GM21786 (cell line): ENCODE measurements at regions not wholly inside any gene's neighbourhood (a gene's known extent, or its start where the extent isn't known, plus 50 kb on each side); places are given as distances from the start of the nearest gene placed in this dataset.
"Not testable (repeated sequence)": the region's sequence is repeated elsewhere in the genome, so short reads cannot be mapped to it uniquely, and the experiment has no call there.

Experiments used
- ATAC-seq: cut with Tn5 transposase; IDR thresholded peaks from one replicate; pipeline ENCODE4 v1.9.1; 2021; ENCODE audit not compliant: unreplicated experiment

DNA sequence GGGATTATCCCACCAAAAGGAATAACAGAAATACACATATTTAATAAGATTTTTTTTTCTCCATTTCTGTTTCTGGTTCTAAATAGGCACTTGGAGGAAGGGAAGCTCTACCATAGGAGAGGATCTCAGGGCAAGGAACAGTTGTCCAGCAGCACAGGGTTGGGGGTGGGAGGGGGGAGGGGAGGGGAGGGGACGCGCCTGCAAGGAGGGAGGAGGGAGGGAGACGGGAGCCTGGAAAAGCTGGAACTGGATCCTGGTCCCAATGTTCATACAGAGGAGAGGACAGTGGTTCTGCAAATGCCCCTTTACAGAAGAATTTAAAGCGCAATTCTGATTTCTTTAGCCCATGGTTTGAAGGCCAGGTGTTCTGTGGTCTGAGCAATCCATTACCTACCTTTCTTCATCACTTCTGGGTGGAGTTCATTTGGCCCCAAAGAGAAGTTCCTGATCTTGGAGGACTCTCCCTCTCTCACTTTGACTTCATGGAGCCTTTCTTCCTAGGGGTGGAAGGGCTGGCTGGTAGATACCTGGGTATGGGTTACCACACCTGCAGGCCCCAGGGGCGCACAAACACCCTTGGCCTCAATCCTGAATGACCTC is 348.9 kb upstream of the NCAM1 start:
- ATAC-seq, result no peak

DNA sequence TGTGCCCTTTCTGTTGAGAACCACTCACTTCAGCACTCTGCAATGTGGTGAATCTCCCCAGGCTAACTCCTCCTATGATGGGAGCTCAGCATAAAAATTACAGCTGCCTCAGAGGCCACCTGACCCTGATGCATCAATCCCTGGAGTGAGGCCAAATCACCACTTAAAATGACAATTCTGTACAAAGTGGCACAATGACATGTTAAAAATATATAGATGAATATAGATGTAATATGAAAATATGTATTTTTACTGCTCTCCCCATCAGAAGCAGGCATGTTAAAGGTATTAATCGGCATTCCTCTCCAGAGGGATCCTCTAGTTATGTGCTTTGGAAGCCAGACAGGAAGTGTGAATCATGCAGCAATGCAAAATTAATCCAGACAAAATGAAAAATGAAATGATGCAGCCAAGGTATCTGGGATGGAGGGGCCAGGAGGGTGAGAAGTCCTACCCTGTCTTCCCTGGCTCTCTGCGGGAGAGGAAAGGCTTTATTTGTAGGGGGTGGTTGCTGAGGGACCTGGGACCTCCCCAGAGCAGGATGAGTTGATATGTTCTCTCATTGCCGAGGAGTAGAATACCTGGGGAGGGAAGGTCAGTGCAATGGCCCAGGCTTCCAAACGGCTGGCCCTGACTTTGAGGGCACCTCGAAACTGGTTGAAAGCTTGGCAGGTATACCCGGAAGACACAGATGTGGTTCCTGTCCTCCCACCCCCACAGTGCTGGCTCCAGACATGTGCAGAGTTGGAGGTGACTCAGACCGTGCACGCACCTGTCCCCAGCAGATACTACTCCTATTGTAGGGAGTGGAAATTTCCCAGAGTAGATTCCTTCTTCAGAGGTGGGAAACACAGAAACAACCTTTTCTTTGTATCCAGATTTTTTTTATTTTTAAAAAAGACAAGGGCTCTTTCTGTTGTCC is 347.9 kb upstream of the NCAM1 start:
- ATAC-seq, result no peak

DNA sequence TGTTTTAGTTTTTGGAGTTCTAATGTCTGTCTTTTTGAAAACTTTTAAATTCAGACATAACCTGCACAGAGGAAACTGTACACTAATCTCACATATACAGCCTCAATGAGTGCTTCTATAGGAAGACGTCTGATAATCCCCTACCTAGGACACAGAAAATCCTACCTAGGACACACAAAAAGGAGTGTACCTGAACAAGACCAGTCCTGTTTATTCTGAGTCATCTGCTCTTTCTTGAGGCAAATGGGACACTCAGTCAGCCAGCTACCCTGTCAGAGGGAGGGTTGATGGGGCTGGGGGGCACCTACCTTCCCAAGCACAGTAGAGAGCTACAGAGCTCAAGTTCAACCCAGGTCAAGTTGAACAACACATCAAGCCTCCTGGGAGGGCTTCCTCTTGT is 346.6 kb upstream of the NCAM1 start:
- no peak for ATAC-seq

DNA sequence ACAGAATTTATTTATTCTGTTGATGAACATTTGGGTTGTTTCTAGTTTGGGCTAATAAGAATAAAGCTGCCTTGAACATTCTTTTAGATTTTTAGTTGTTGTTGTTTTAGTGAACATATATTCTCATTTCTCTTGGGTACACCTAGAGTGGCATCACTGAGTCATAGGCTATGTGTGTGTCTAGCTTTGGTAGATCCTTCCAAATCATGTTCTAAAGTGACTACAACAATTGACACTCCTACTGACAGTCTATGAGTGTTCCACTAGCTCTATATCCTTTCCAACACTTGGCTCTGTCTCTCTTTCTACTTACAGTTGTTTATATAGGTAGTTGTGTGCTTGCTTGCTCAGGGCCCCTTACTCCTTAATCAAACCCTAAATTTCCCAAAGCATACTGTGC is 346.0 kb upstream of the NCAM1 start:
- ATAC-seq, result no peak

DNA sequence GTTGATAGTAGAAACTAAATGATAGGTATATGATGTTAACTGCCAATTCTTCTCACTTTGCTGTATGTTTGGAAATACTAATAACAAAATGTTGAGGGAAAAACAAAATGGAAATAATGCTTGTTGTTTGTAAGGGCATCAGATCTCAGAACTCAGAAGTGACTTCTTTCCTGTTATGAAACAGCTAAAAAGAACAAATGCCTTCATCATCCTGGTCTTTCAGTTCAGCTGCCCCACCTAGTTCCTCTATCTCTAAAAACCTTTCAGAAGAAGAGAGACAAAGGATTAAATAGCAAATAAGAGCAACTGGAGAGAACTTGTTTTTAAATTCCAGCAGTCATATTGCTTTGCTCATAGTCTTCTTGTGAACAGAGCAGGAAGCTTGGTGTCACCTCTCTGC is 345.3 kb upstream of the NCAM1 start:
- ATAC-seq, result no peak

DNA sequence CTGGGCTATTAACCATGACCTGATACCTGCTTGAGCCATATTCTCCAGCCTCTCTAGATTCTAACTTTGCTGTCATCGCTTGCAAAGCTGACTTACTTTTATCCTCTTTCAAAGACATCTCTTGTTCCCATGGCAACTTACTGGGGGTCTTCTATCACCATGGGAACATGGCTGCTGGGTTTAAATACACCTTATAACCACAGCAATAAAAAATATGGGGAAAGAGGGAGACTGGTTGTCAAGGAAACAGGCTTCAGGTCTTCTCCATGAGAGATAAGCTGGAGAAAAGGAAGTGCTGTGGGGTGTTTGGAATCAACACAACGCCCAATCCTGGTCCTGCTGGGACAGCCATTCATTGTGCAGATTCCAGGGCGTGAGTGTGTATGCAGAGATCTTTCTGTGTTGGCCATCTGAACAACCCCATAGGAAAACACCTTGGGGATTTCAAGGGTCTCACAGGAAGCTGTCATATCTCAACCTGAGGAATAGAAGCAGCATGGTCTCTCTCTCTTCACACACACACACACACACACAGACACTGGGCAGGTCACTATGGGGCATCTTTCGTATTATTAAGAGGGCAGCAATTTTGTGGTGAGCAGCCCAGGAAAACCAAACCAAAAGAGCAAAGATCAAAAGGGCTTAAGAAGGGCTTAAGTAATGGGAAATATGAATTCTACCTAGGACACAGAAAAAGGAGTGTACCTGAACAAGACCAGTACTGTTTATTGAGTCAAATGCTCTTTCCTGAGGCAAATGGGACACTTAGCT is 344.7 kb upstream of the NCAM1 start:
- no peak for ATAC-seq

DNA sequence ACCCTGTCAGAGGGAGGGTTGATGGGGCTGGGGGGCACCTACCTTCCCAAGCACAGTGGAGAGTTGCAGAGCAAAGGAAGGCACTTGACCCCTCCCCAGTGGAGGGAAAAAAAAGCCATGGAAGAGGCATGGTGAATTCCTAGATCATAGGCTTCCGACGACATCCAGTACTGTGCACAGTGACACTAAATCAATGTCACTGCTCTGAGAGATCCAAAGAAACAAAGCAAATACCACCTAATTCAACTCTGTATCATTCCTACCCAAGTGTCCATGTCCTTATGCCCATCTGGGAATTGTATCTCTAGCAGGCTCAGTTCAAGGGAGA is 344.2 kb upstream of the NCAM1 start:
- ATAC-seq, result no peak

DNA sequence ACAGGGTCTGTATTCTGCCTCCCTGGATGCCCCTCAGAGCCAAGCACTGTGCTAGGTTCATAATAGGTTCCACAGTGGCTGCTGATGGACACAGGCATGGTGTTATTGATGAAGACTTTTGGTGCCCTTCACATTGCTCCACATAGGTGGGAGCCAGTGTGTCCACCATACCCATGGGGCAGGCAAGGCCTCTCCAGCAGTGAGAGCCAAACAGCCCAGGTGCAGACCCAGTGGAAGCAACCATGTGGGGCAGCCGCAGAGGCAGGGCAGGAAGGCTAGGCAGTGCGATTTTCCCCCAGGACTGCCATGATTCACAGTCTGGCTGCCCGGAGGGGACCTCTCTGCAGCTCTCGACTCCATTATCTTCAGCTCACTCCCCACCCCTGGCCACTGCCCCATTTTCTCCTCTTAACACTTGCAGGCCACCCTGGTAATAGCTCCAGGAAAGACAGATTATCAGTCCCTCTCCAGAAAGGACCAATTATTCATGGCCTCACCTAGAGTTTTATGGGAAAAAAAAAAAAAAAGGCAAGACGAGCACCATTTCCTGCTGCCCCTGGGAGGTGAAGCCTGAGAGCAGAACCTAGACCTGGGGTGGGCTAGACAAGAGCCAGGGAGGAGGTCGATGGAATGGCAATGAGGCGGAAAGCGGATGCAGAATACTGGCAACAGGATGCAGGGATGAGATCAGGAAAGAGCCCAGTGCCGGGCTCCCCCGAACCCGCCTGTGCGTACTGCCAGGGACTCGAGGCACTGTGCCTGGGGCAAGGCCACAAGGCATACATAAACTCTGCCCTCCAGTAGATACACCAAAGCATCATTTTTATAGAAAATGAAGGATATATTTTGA is 343.0 kb upstream of the NCAM1 start:
- ATAC-seq, result no peak

DNA sequence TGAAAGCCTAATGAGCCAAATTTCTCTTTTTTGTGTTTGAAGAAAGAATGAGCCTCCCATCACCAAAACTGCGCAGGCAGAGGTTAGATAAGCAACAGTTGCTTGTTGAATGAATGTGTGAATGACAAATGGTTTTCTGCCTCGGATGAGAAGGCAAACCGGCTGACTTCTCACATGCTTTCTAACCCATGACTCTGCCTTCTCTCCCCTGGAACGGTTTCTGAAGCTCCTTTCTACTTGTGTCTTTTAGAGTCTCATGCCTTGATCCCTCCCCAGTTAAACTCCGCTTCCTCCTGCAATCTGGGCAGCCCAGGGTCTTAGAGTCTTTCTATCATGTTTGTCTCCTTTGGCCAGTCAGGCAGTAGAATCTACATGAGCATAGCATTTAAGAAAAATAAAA is 342.1 kb upstream of the NCAM1 start:
- no peak for ATAC-seq

DNA sequence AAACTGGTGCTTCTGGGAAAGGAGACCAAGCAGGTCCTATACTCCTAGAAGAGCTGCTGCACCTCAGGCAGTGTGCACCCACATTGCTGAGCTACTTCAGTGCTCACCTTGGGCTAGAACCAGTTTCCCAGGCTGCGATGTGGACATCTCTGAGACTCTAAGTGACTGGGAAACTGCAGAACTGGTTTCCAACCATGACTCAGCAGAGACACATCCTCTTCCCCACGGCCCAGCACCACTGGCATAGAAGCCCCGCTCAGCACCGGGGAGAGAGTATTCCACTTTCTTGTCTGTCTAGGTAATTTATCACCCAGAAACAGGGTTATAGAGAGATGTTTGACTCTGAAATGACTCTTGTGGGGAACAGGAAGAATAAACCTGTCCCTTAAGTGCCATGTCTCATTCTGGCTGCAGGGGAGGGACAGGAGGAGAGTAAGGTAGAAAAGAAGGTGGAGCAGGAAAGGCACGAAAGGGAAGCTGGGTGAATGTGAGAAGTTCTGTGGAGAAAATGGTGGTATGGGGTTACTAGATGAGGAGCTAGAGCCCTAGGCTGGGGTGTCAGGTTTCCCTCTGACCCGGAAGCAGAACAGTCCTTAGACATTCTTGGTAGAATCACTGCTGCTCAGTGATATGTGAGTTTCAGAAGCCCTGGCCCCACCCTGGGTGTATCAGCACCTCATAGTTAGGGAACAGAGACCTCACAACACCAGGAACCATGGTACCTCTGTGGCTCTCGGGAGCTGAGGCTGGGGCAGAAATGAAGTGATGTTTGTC is 340.4 kb upstream of the NCAM1 start:
- peak; percentile 45 for ATAC-seq

DNA sequence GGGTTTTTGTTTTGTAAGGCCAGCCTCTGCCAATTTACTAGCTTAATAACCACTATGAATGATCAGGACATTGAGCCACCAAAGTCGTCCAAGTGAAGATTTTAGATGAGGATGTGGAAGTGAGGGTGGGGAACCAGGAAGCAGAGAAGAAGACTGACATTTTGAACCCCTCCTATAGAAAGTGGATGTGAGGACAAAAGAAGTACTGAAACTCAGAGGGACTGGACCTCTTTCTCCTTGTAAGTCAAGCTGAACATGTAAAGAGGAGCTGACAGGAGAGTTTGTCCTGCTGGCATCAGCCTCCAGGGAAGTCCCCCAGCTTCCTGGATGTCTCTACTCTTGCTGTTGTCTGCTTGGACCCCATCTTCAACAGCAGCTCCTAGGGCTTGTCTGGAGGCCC is 338.2 kb upstream of the NCAM1 start:
- ATAC-seq, result no peak

DNA sequence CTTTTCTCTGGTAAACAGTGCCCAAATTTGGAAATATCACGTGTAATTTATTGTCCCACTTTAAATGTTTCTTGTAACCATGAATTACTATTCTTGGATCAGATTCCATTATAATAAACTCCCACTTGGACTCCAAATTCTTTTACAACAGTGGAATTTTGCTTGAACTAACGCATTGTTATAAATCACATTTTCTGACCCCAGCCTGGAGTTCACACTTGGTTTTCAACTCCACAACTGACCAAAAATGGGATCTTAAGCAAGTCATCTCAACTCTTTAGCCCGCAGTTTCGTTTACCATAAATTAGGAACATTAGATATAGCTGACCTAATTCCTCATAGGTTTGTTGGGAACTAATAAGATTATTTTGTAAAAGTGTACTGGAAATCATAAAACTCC is 336.8 kb upstream of the NCAM1 start:
- ATAC-seq, result no peak

DNA sequence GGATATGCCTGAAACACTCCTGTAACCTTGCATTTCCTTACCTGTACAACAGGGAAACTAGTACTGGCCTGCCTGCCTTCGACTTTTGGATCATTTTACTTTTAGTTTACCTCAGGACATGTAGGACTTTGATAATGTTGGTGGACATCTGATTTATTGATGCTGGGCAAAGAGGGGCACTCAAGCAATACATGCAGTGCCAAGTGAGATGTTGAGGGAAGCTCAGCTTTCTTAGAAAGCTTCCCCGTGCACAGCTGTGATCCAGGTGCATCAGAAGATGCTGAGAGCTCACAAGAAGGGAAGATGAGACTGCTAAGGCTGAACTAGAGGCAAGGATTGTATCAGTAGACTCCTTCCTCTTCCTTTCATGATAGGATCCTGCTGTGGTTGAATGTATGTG is 336.2 kb upstream of the NCAM1 start:
- ATAC-seq, result not testable (repeated sequence)

DNA sequence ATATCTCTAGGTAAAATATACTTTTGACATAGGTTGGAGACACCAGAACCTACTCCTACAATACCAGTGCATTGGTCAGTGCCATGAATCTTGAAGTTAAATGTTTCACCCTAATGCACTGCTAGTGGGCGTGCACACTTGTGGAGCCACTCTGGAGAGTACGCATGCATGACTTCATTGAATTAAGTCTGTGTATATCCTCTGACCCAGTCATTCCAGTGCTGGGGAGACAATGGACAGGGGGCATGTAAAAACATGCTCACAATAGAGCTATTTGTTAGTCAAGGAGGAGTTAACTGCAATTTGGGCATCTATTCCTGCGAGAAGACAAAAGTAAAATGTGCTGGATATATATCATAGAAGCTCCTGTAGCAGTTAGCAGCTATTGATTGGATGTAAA is 335.4 kb upstream of the NCAM1 start:
- ATAC-seq, result no peak

DNA sequence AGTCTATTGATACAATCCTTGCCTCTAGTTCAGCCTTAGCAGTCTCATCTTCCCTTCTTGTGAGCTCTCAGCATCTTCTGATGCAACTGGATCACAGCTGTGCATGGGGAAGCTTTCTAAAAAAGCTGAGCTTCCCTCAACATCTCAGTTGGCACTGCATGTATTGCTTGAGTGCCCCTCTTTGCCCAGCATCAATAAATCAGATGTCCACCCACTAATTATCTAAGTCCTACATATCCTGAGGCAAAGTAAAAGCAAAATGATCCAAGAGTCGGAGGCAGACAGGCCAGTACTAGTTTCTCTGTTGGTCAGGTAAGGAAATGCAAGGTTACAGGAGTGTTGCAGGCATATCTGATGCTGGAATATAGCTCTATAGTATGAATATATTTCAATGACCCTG is 334.5 kb upstream of the NCAM1 start:
- no peak for ATAC-seq

DNA sequence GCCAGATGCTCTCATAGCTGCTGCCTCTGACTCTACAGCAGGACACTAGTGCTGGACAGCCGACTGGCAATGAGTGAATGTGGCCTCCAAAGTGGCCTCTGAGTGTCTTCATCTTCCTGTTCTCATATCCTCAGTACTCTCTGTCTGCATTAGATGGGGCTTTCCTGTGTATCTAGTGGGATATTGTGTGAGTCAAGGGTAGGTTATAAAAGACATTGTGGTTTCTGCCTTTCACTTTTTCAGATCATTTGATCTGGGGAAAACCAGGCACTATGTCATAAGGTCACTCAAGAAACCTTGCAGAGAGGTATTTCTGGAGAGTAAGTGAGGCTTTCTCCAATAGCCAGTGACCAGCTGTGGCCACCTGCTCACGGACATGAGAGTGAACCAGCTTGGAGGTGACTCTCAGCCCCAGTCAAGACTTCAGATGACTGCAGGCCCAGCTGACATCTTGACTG is 333.6 kb upstream of the NCAM1 start:
- ATAC-seq, result peak; percentile 63

DNA sequence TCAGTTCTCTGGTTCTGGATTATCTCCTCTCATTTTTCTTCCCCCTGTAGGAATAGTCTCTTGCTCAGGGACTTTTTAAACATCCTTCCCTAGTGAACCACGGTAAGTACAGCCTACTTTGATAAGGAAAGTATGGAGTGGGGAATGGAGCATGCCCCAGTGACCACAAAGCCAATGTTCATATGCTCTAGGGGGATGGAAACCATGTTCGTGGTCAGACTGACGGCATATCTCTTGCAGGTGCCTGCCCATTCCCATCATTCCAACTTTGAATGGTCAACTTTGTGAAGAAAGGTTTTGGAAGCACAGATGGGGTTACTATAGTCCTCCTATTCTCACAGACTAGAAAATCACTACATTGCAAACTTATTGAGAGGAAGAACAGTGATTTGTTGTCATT is 332.5 kb upstream of the NCAM1 start:
- no peak for ATAC-seq

DNA sequence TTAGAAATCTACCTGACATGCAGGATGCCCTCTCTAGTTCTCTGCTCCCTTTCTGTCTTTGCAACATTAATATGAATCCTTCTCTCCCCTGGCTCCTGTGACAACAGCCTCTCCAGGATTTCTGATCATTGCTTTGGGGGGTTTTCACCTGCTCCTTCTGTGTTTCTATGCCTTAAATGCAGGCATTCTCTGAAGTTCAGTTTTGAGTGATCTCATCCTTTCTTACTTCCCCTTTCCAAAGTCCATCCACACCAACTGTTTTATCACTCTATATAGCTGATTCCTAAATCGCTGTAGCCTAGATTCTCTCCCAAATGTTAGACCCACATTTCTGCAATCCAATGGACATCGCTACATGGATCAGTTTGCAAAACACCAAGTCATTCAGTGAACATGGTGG is 330.7 kb upstream of the NCAM1 start:
- no peak for ATAC-seq

DNA sequence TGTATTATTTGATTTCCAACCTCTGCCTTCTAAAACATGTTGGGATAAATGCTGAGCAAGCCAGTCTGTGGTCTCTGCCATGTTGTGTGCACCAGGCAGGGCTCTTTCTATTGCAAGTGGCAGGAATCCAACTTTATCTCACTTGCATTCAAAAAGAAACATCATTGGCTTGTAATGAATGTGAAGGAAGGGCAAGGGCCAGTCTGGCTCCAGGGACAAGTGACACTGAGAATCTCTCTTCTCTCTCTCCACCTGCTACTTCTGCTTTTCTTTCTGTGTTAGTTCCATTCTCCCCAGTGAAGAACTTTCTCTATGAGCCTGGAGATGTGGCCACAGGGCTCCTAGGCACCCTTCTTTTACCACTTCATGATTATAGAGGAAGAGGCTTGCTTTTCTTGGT is 329.9 kb upstream of the NCAM1 start:
- ATAC-seq, result peak; percentile 43

DNA sequence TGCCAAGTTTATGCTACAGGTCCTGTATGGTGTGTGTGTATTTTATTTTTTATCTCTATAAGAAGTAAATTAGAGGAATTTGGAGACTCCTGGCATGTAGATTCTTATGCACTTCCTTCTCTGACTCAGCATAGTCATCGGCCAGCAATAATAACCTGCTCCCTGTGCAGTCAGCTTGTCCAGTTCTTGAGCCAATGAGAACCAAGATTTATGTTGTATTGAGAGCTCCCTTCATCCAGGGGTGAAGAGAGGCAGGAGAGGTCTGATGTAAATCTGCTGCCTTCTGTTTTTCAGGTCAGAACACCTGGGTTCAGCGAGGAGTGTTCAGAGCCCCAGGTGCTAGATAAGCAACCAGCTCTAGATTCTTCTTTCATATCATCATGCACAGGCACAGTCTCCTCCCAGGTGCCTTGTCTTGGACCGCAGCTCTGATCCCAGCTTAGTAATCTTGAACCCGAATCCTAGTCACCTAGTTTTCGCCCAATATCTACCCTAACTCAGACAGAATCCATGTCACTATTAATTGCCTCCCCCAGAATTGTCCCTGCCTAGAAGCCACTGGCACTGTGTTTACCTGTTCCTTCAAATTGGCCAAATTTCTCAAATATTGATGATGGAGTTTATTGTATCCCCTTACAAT is 328.2 kb upstream of the NCAM1 start:
- ATAC-seq, result no peak
